ENCODE measurements at regions not wholly inside any gene's neighbourhood (a gene's known extent, or its start where the extent isn't known, plus 50 kb on each side); places are given as distances from the start of the nearest gene placed in this dataset.
"Not testable (repeated sequence)": the region's sequence is repeated elsewhere in the genome, so short reads cannot be mapped to it uniquely, and the experiment has no call there.

- not testable (repeated sequence) for TF ChIP-seq CBX8 (IDR thresholded peaks at IDR 0.05); CTCF (IDR thresholded peaks at IDR 0.05); ESRRA (IDR thresholded peaks at IDR 0.05; ENCODE audit: borderline replicate concordance, low read length); ZFP36 (IDR thresholded peaks at IDR 0.05; ENCODE audit: borderline replicate concordance, partially characterized antibody); BHLHE40 (IDR thresholded peaks at IDR 0.05; ENCODE audit: low read depth, low read length); MAFK (IDR thresholded peaks at IDR 0.05; ENCODE audit: partially characterized antibody); NFE2L2 (conservative IDR thresholded peaks at IDR 0.05; ENCODE audit: low read length); RAD21 (conservative IDR thresholded peaks at IDR 0.05 in 1 of 2, IDR thresholded peaks at IDR 0.05 in 1 of 2); HMGXB4 (CRISPR knock-in tag; IDR thresholded peaks at IDR 0.05; ENCODE audit: borderline replicate concordance); REST (IDR thresholded peaks at IDR 0.05); JUNB (IDR thresholded peaks at IDR 0.05); MAX (IDR thresholded peaks at IDR 0.05); KDM1A (IDR thresholded peaks at IDR 0.05; ENCODE audit: low read depth); EP300 (IDR thresholded peaks at IDR 0.05)
These were observed 350.0 kb downstream of the CNTNAP3B start for GRCh38 chr9:41779192-41779591.
